ENCODE measurements at regions not wholly inside any gene's neighbourhood (a gene's known extent, or its start where the extent isn't known, plus 50 kb on each side); places are given as distances from the start of the nearest gene placed in this dataset.

DNA sequence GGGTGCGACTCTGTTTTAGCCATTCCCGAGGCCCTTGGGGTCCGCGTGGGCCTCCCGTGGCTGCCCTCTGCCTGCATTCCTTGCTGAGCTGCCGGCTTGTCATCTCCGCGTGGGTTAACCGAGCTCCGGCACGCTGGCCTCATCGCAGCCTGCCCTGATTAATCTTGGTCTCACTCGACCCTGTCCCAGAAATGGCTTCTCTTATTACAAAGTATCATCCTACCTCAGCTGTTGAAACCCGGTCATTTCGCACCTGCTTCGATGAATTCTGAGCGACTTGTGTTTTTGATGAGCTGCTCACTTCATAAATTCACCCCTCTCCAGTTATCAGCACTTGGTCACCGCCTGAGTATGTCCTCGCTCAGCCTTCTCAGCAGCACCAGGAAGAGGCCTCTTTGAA, 123.5 kb upstream of the EGFLAM start:
- no peak overlapping the region for H2AK9ac ChIP-seq (replicated peaks; ENCODE audit: low read depth, low read length, poor library complexity)
- CTCF ChIA-PET = no interaction called here
- POLR2A ChIA-PET (ENCODE audit: unreplicated experiment) = no interaction called here

More for the DNA sequence above, 123.5 kb upstream of the EGFLAM start:
- BruUV-seq (replicated peaks) = no TSS peak
- H3K79me1 ChIP-seq (ENCODE audit: low read depth in 1 of 2, low read length in 2 of 2) = no peaks in the 10 kb centered on the region
- no peak overlapping the region for H2AK5ac ChIP-seq (ENCODE audit: low read depth, low read length)
- DNase-seq (no peak), ATAC-seq (ENCODE audit: low read depth) (no peak)
- H4K5ac ChIP-seq (ENCODE audit: low read depth, low read length) = no peak overlapping the region
- 25% methylated on average over 16 of the region's 19 CpGs; no CpG with 5 or more reads in 1 of the 2 experiments for WGBS, 2 experiments (ENCODE audit: extremely low coverage in 2 of 2, insufficient read length in 1 of 2)
- in situ Hi-C loops (cut with MboI; ENCODE audit: low sequenced_read_pairs) (no loop called here), intact Hi-C loops (cut with micrococcal nuclease) (no loop called here), dilution Hi-C loops (cut with HindIII; ENCODE audit: low sequenced_read_pairs, unreplicated experiment) (no loop called here)
- no peak overlapping the region for H3K27ac ChIP-seq (ENCODE audit: insufficient read depth, low read length)
- H3K14ac ChIP-seq (replicated peaks; ENCODE audit: low read depth, low read length) = no peak overlapping the region
- no peak overlapping the region for H3K4me2 ChIP-seq (ENCODE audit: low read depth, low read length)
- H4K8ac ChIP-seq (ENCODE audit: low read depth in 2 of 2, low read length in 2 of 2) = no peak overlapping the region
- H3K4me3 ChIP-seq (ENCODE audit: insufficient read depth, low read depth, low read length) = no peak overlapping the region
- TF ChIP-seq CEBPB (IDR thresholded peaks at IDR 0.05; ENCODE audit: low read depth, low read length) = no peak
- TF ChIP-seq, protein P1, sequence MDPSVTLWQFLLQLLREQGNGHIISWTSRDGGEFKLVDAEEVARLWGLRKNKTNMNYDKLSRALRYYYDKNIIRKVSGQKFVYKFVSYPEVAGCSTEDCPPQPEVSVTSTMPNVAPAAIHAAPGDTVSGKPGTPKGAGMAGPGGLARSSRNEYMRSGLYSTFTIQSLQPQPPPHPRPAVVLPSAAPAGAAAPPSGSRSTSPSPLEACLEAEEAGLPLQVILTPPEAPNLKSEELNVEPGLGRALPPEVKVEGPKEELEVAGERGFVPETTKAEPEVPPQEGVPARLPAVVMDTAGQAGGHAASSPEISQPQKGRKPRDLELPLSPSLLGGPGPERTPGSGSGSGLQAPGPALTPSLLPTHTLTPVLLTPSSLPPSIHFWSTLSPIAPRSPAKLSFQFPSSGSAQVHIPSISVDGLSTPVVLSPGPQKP (IDR thresholded peaks at IDR 0.05; ENCODE audit: borderline replicate concordance, low read depth, low read length) = no peak
- TF ChIP-seq SMC3 (IDR thresholded peaks at IDR 0.05; ENCODE audit: low read depth, low read length) = no peak
- no peak for TF ChIP-seq MXI1 (IDR thresholded peaks at IDR 0.05; ENCODE audit: borderline replicate concordance, low read depth, low read length)
- no peak for TF ChIP-seq RAD21 (IDR thresholded peaks at IDR 0.05; ENCODE audit: low read length)
- no peak for TF ChIP-seq POLR2A (IDR thresholded peaks at IDR 0.05; ENCODE audit: low read depth, low read length)
- no peak for TF ChIP-seq RCOR1 (IDR thresholded peaks at IDR 0.05; ENCODE audit: insufficient replicate concordance, low read length)
- TF ChIP-seq MAFK (IDR thresholded peaks at IDR 0.05; ENCODE audit: low read depth, low read length) = no peak
- TF ChIP-seq FOS (IDR thresholded peaks at IDR 0.05; ENCODE audit: low read depth, low read length) = no peak
- TF ChIP-seq CHD1 (IDR thresholded peaks at IDR 0.05; ENCODE audit: low read depth, low read length) = no peak
- TF ChIP-seq, protein P2, sequence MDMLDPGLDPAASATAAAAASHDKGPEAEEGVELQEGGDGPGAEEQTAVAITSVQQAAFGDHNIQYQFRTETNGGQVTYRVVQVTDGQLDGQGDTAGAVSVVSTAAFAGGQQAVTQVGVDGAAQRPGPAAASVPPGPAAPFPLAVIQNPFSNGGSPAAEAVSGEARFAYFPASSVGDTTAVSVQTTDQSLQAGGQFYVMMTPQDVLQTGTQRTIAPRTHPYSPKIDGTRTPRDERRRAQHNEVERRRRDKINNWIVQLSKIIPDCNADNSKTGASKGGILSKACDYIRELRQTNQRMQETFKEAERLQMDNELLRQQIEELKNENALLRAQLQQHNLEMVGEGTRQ (IDR thresholded peaks at IDR 0.05; ENCODE audit: low read depth, low read length) = no peak
- no peak for TF ChIP-seq MAZ (IDR thresholded peaks at IDR 0.05; ENCODE audit: borderline replicate concordance, low read depth, low read length)
- TF ChIP-seq NFE2L2 (IDR thresholded peaks at IDR 0.05; ENCODE audit: low read depth, low read length) = no peak
- TF ChIP-seq, protein P3, sequence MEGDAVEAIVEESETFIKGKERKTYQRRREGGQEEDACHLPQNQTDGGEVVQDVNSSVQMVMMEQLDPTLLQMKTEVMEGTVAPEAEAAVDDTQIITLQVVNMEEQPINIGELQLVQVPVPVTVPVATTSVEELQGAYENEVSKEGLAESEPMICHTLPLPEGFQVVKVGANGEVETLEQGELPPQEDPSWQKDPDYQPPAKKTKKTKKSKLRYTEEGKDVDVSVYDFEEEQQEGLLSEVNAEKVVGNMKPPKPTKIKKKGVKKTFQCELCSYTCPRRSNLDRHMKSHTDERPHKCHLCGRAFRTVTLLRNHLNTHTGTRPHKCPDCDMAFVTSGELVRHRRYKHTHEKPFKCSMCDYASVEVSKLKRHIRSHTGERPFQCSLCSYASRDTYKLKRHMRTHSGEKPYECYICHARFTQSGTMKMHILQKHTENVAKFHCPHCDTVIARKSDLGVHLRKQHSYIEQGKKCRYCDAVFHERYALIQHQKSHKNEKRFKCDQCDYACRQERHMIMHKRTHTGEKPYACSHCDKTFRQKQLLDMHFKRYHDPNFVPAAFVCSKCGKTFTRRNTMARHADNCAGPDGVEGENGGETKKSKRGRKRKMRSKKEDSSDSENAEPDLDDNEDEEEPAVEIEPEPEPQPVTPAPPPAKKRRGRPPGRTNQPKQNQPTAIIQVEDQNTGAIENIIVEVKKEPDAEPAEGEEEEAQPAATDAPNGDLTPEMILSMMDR (conservative IDR thresholded peaks at IDR 0.05; ENCODE audit: low read depth, low read length) = no peak
- no peak for TF ChIP-seq BHLHE40 (IDR thresholded peaks at IDR 0.05; ENCODE audit: low read depth, low read length)
- peaks cover 15% of the 10 kb centered on the region for H3K27me3 ChIP-seq (ENCODE audit: control insufficient read depth, insufficient read depth, low read length)
- H3K36me3 ChIP-seq (ENCODE audit: control insufficient read depth, insufficient read depth, low read length) = no peaks in the 10 kb centered on the region
- H2BK15ac ChIP-seq (ENCODE audit: low read depth, low read length) = no peak overlapping the region
- H3K56ac ChIP-seq (ENCODE audit: extremely low read depth, insufficient read depth, low read length) = no peak overlapping the region
- H3K9me1 ChIP-seq (ENCODE audit: insufficient read depth, low read length) = no peaks in the 10 kb centered on the region
- no peaks in the 10 kb centered on the region for H3K9me3 ChIP-seq (ENCODE audit: control insufficient read depth, insufficient read depth, low read length)
- no peak overlapping the region for H2BK5ac ChIP-seq (ENCODE audit: low read depth, low read length, poor library complexity, severe bottlenecking)
- no peak overlapping the region for H2BK120ac ChIP-seq (ENCODE audit: low read depth, low read length)
- H3K18ac ChIP-seq (ENCODE audit: low read depth, low read length) = no peak overlapping the region
- H3K9ac ChIP-seq (ENCODE audit: low read depth, low read length) = no peak overlapping the region
- H2BK20ac ChIP-seq (ENCODE audit: low read depth, low read length) = no peak overlapping the region
- H3K23ac ChIP-seq (ENCODE audit: low read depth, low read length) = no peak overlapping the region
- no peak overlapping the region for H4K91ac ChIP-seq (ENCODE audit: insufficient read depth, low read depth, low read length)
- H3K4ac ChIP-seq (ENCODE audit: low read depth, low read length) = no peak overlapping the region
- H2AFZ ChIP-seq (replicated peaks; ENCODE audit: low read length, poor library complexity) = no peak overlapping the region
- H3K4me1 ChIP-seq (ENCODE audit: control insufficient read depth, insufficient read depth, low read length) = no peaks in the 10 kb centered on the region
- no peaks in the 10 kb centered on the region for H4K20me1 ChIP-seq (ENCODE audit: insufficient read depth, low read length)
